HG03469 (cell line): ENCODE measurements at regions not wholly inside any gene's neighbourhood (a gene's known extent, or its start where the extent isn't known, plus 50 kb on each side); places are given as distances from the start of the nearest gene placed in this dataset.
"Not testable (repeated sequence)": the region's sequence is repeated elsewhere in the genome, so short reads cannot be mapped to it uniquely, and the experiment has no call there.

ENCODE experiments used
- ATAC-seq: cut with Tn5 transposase; IDR thresholded peaks from one replicate; pipeline ENCODE4 v1.9.1; 2021; ENCODE audit warnings: mild to moderate bottlenecking, moderate library complexity, moderate number of reproducible peaks; ENCODE audit not compliant: unreplicated experiment

DNA sequence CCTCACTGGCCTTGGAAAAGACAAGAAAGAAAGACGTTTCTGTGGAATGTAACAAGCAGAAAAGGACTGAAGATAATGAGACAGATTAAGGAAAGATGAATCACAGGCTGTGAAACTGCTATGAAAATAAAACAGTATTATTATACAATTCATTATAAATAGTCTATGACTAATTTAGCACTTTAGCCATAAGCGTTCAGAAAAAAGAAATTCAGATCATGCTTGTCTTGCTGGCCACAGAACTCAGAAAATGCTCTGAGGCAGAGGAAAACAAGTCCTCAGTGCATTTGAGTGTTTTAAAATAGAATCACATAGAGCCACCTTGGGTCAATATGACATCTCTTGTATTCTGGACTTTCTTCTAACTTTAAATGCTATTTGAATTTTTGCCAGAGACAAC is 65.9 kb upstream of the NBPF26 start:
- ATAC-seq: not testable (repeated sequence)

DNA sequence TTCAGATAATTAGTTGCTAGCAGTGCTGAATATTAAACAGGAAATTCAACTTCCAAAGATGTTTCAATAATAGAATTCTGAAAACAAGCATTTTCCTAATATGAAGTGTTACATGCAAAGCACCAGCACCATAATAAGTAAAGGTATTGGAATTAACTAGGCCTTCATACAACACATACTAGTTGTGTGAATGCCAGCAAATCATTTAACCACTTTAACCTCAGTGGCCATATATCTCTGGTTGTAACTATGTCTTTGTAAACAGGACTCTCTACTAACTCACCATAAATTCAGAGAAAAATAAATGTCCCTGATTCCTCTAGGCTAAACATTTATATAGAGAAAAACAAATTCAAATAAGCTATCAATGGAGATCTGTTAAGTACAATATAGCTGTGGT is 65.1 kb upstream of the NBPF26 start:
- ATAC-seq: not testable (repeated sequence)

GRCh38 chr1:120659133-120659532 is 64.6 kb upstream of the NBPF26 start:
- not testable (repeated sequence) for ATAC-seq

DNA sequence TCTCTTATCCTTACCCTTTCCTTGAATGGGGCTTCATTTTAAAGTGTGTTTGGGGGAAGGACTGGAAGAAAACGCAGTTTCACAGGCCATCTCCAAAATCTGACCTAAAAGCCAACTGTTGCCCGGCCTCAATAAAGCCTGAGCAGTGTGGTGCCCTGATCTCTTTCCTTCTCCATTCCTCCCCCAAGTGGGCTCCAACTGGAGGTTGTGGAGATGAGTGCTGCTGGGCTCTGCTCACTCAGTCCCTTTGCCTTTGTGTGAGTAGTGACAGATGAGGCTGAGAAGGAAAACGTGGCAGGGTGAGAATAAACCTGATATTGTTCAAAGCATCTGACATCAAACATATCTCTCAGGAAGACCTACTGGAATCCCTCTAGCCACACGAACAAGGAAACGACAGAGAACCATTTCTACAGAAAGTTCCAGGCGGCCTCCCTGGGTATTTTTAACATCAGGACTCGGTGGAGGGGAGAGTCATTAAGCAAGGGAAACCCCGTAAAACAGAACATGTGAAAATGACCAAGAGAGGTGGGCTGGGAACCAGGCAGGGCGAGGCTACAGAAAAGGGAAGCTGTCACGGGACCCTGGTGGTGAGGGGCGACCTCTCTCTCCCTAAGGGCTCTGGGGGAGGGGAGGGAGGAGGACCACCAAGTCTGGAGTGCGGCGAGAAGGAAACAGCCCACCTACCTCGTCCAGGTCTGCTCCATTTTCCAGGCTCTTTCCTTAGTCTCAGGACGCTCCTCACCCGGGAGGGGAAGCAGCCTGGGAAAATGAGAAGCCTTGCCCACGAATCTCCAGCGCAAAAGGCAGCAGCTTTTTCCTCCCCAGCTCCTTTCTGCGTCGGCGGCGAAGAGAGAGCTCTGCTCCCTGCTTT is 59.1 kb upstream of the NBPF26 start:
- ATAC-seq: not testable (repeated sequence)

DNA sequence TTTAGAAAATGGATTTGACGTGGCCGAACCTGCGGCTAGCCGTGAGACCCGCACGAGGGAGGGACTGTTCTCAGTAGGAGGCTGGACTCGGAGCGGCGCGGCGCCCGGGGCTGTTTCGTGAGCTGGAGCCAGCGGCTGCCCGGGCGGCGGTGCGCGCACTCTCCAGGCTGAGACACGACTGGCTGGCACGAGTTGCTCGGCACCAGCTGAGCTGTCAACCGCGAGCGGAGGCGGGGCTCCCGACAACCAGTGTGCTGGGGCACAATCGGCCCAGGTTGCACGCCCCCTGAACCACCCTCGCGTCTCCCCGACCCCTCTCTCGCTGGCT is 58.5 kb upstream of the NBPF26 start:
- ATAC-seq: not testable (repeated sequence)

- not testable (repeated sequence) for ATAC-seq
These were observed 55.6 kb upstream of the NBPF26 start for GRCh38 chr1:120668187-120668586.
